NCI-H2227 (cell line): ENCODE measurements at regions not wholly inside any gene's neighbourhood (a gene's known extent, or its start where the extent isn't known, plus 50 kb on each side); places are given as distances from the start of the nearest gene placed in this dataset.
"Not testable (repeated sequence)": the region's sequence is repeated elsewhere in the genome, so short reads cannot be mapped to it uniquely, and the experiment has no call there.

Source experiments
- DNase-seq: peaks from one replicate; lab custom pipeline; 2025; ENCODE audit not compliant: unreplicated experiment; lab: John Stamatoyannopoulos, UW

- DNase-seq, result no peak
Measured at GRCh38 chr11:134980819-134981710, 569.0 kb upstream of the B3GAT1 start.

DNA sequence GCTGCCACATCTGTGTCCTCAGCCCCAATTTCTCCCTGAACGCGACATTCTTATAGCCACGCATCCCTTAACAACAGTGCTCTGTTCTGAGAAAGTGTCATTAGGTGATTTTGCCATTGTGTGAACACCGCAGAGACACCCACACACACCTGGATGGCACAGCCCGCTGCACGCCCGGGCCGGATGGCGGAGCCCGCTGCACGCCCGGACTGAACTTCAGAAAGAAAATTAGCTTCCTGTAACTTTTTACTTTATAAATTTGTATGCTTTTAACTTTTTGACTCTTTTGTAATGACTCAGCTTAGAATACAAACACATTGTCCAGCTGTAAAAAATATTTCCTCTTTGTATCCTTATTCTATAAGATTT, 567.0 kb upstream of the B3GAT1 start:
- not testable (repeated sequence) for DNase-seq

- DNase-seq, result no peak
Measured at GRCh38 chr11:134978388-134979088, 566.5 kb upstream of the B3GAT1 start.

DNA sequence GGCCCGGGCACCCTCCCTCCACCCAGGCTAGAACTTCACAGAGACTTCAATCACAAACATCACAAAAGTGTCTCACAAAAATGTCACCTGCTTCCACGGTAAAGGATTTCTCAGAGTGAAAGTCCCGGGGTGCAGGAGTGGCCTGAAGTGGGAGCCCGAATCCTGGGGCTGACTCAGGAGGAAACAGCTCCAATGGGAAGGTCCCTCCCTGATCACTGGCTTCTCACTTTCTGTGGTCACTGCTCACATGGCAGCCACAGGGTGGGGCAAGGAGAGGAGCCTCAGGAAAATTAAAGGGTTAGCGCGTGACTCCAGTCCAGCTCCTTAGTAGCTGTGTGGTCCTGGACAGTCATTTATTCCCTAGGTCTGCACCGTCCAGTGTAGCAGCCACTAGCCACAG, 564.5 kb upstream of the B3GAT1 start:
- no peak for DNase-seq

DNA sequence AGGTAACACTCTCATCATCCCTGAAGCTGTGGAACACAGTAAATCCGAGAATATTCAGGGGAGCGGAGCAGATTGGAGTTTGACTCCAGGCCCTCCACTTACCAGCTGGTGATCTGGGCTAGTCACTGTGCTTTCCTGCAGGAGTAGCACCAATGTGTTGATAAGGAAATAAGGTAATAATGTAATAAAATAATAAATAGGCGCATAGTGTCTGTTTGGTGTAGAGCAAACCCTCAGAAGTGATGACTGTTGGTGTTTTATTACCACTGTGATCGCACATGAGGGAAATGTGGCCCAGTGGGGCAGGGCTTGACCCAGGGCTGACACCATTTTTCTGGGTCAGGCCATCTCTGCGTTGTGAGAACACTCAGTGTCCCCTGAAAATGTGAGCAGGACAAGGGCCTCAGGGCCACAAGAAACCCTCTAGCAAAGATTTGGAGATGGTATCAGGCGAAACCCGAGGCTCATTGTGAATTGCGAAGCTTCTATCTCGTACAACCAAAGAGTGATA, 563.9 kb upstream of the B3GAT1 start:
- no peak for DNase-seq

- no peak for DNase-seq
Measured at GRCh38 chr11:134973801-134974200, 561.8 kb upstream of the B3GAT1 start.

DNA sequence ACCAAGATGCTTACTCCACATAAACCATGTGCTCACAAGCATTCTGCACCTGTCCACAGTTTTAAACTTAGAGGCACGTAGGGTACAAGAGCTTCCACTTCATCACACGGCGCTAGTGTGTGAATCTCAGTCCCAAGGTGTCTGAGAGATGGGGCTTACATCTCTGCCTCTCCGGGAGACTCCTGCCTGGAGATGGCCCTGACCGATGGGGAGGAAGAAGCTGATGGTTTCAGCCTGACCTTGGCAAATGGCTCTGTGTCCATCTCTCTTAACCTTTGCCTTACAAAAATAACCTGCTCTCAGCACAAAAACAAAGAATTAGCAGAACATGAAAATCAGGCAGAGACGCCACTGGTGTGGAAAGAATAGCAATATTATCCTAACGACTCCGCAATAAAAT, 559.3 kb upstream of the B3GAT1 start:
- DNase-seq, result no peak

- DNase-seq, result no peak
Measured at GRCh38 chr11:134967746-134968145, 555.7 kb upstream of the B3GAT1 start.

- not testable (repeated sequence) for DNase-seq
Measured at GRCh38 chr11:134961386-134961785, 549.3 kb upstream of the B3GAT1 start.

GRCh38 chr11:134958870-134959269, 546.8 kb upstream of the B3GAT1 start:
- no peak for DNase-seq

GRCh38 chr11:134958336-134958640, 546.2 kb upstream of the B3GAT1 start:
- no peak for DNase-seq

DNA sequence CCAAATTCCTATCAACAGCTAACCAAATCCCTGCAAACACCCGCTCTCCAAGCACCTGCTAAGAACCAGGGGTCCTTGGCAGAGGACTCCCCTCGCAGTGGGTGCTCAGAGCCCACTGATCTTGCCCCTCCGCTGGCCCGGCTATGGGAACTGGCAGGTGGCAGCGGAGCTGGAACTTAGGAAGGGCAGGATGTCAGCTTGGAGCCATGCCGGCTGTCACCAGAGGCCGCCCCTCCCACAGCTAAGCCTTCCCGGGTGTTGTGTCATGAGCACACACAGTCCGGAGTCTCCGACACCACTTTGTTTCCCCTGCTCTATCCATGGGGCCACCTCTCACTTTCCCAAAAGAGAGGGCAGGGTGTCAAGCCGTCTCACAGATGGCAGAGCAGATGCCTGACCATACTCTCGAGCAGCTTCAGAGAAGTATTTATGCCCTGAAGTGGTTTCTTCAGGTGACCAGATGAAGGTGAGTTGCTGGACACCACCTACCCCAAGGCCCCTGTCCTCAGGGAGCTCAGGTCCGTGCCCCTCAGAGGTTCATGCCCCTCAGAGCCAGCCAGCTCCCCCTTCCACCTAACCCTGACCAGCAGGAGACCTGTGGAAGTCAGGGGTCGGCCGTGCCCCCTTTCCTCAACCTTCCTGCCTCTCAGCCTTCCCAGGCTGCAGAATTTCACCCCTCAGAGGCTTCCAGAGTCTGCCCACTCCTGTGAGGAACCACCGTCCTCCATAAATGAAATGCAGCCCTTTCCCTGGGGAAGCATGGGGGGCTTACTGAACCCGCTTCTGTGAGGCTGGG, 545.7 kb upstream of the B3GAT1 start:
- DNase-seq, result no peak

DNA sequence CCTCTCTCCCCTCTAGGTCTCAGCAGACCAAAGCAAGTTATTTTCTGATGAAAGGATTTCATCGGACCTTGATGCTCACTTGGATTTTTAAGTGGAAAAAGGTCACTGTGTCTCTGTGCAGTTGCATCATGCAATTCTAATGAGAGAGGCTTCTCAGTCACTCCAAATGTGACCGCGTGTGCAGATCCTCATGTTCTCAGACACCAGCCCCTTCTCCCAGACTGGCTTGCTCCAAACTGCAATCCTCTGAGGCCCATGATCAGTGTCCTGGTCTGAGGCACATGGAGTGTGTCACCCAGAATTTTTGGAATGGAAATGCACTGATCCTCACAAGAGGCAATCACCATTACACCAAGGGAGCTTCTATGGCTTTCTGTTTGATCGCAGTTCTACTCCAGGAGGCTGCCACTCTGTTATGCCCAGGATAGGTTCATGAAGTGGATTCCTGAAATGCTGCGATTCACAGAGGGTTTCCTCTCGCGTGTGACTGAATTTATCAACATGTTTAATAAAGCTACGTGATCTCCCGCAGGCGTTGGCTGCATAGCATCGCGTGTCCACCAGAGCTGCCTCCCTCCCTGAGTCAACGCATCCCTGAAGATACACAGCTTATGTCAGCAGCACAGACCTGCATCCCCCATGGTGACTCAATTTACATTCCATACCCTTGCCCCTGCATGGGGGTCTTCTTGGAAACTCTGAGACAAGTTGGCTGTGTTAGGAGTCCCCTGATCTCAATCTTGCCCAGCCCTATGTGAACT, 544.6 kb upstream of the B3GAT1 start:
- no peak for DNase-seq

DNA sequence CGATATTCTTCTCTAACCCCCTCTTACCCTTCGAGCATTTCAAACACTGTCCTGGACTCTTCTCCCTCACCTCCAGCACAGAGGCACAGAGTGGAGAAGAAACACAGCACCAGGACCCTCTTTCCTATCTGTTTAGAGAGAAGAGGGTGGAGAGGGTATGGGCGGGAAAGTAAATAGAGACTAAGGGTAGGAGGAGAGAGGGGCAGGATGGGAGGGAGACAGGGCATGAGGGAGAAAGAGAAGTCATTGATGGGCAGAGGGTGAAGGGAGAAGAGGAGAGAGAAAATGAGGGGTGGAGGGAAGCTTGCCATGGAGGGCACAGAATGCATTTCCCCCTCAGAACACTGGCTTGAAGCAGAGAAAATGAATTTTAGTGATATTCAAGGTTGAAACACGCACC, 543.9 kb upstream of the B3GAT1 start:
- DNase-seq, result not testable (repeated sequence)

- no peak for DNase-seq
Measured at GRCh38 chr11:134955281-134955680, 543.2 kb upstream of the B3GAT1 start.

- DNase-seq, result not testable (repeated sequence)
Measured at GRCh38 chr11:134954456-134954855, 542.4 kb upstream of the B3GAT1 start.

- not testable (repeated sequence) for DNase-seq
Measured at GRCh38 chr11:134953417-134953970, 541.5 kb upstream of the B3GAT1 start.

GRCh38 chr11:134951305-134951700, 539.3 kb upstream of the B3GAT1 start:
- DNase-seq, result no peak

GRCh38 chr11:134950692-134951304, 538.8 kb upstream of the B3GAT1 start:
- DNase-seq, result no peak
